Body of pancreas (tissue), 4 donors: ENCODE measurements at regions not wholly inside any gene's neighbourhood (a gene's known extent, or its start where the extent isn't known, plus 50 kb on each side); places are given as distances from the start of the nearest gene placed in this dataset.

Experiments
- POLR2A ChIP-seq, 3 donors: fragments of 450-650 bp; IDR thresholded peaks; one replicate each; pipeline ENCODE4 v1.6.1; 2016; ENCODE audit warnings: antibody characterized with exemption in 3 of 3, mild to moderate bottlenecking in 2 of 3
- TF ChIP-seq, protein P1 (sequence below), 7 experiments: fragments of 450-650 bp in 4 of 7; fragments of 200-600 bp in 3 of 7; sonication (generic) in 3 of 7; IDR thresholded peaks; one replicate each; pipeline ENCODE4 v1.5.1; 2016 to 2019; ENCODE audit warnings: antibody characterized with exemption in 7 of 7

DNA sequence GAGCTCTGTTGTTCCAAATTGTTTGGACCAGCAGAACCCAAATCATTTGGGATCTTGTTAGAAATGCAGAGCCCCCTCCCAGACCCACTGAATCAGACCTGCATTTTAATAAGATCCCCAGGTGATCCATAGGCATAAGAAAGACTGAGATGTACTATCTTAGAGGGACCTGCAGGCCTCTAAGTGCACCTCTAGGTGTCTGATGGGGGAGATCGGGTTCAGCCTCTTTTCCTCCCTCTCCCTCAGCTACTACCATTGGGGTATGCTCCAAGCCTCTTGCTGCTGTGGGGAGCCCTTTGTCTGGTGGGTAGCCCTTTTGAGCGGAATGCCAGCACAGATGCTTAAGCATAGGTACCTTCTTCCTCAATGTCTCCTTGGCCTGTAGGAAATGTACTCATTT is 63.8 kb upstream of the RPS6KA3 start:
- TF ChIP-seq, protein P1, sequence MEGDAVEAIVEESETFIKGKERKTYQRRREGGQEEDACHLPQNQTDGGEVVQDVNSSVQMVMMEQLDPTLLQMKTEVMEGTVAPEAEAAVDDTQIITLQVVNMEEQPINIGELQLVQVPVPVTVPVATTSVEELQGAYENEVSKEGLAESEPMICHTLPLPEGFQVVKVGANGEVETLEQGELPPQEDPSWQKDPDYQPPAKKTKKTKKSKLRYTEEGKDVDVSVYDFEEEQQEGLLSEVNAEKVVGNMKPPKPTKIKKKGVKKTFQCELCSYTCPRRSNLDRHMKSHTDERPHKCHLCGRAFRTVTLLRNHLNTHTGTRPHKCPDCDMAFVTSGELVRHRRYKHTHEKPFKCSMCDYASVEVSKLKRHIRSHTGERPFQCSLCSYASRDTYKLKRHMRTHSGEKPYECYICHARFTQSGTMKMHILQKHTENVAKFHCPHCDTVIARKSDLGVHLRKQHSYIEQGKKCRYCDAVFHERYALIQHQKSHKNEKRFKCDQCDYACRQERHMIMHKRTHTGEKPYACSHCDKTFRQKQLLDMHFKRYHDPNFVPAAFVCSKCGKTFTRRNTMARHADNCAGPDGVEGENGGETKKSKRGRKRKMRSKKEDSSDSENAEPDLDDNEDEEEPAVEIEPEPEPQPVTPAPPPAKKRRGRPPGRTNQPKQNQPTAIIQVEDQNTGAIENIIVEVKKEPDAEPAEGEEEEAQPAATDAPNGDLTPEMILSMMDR (IDR thresholded peaks at IDR 0.05), result no peak
- no peak for TF ChIP-seq POLR2A (IDR thresholded peaks at IDR 0.05)
